GM19452 (cell line): ENCODE measurements at regions not wholly inside any gene's neighbourhood (a gene's known extent, or its start where the extent isn't known, plus 50 kb on each side); places are given as distances from the start of the nearest gene placed in this dataset.
"Not testable (repeated sequence)": the region's sequence is repeated elsewhere in the genome, so short reads cannot be mapped to it uniquely, and the experiment has no call there.

ENCODE experiments used
- ATAC-seq: cut with Tn5 transposase; IDR thresholded peaks from one replicate; pipeline ENCODE4 v1.9.1; 2021; ENCODE audit not compliant: unreplicated experiment

- ATAC-seq, result no peak
Observed at GRCh38 chr4:75422998-75423397, 91.2 kb downstream of the RCHY1 start.

- no peak for ATAC-seq
Observed at GRCh38 chr4:75412746-75413145, 101.5 kb downstream of the RCHY1 start.

- ATAC-seq, result no peak
Observed at GRCh38 chr4:75398501-75398900, 115.7 kb downstream of the RCHY1 start.

GRCh38 chr4:75391489-75392166 lies 122.6 kb downstream of the RCHY1 start:
- ATAC-seq, result no peak

- not testable (repeated sequence) for ATAC-seq
Observed at GRCh38 chr4:75386426-75386825, 127.8 kb downstream of the RCHY1 start.

- ATAC-seq, result no peak
Observed at GRCh38 chr4:75385106-75385505, 129.1 kb downstream of the RCHY1 start.

- no peak for ATAC-seq
Observed at GRCh38 chr4:75376543-75376942, 137.7 kb downstream of the RCHY1 start.

GRCh38 chr4:75371915-75372314 lies 142.3 kb downstream of the RCHY1 start:
- ATAC-seq, result no peak

GRCh38 chr4:75370576-75370975 lies 143.6 kb downstream of the RCHY1 start:
- ATAC-seq, result no peak

- no peak for ATAC-seq
Observed at GRCh38 chr4:75345423-75345822, 168.8 kb downstream of the RCHY1 start.

GRCh38 chr4:75344915-75345314 lies 169.3 kb downstream of the RCHY1 start:
- ATAC-seq, result no peak

- ATAC-seq, result no peak
Observed at GRCh38 chr4:75343333-75343732, 170.9 kb downstream of the RCHY1 start.

- no peak for ATAC-seq
Observed at GRCh38 chr4:75340561-75340960, 173.6 kb downstream of the RCHY1 start.

- ATAC-seq, result no peak
Observed at GRCh38 chr4:75338352-75338880, 175.8 kb downstream of the RCHY1 start.

- no peak for ATAC-seq
Observed at GRCh38 chr4:75327804-75328512, 186.2 kb downstream of the RCHY1 start.

- no peak for ATAC-seq
Observed at GRCh38 chr4:75325318-75325979, 188.8 kb downstream of the RCHY1 start.

- no peak for ATAC-seq
Observed at GRCh38 chr4:75321484-75321883, 192.7 kb downstream of the RCHY1 start.

GRCh38 chr4:75317641-75318040 lies 196.6 kb downstream of the RCHY1 start:
- not testable (repeated sequence) for ATAC-seq

GRCh38 chr4:75308049-75308448 lies 206.2 kb downstream of the RCHY1 start:
- no peak for ATAC-seq

- ATAC-seq, result no peak
Observed at GRCh38 chr4:75306506-75306905, 207.7 kb downstream of the RCHY1 start.

GRCh38 chr4:75302648-75303047 lies 211.6 kb downstream of the RCHY1 start:
- no peak for ATAC-seq
